Lower leg skin (tissue), 4 donors: ENCODE measurements at regions not wholly inside any gene's neighbourhood (a gene's known extent, or its start where the extent isn't known, plus 50 kb on each side); places are given as distances from the start of the nearest gene placed in this dataset.

Experiments used
- DNase-seq, 2 donors: peaks; one replicate each; pipeline ENCODE4 v3.0.0-alpha.2; 2019; ENCODE audit warnings: low spot score in 2 of 2
- H3K4me3 ChIP-seq: fragments of 200-600 bp; sonication (generic); 2 replicates; pipeline ENCODE4 v1.5.1; 2017; ENCODE audit warnings: mild to moderate bottlenecking, low read depth; ENCODE audit not compliant: poor library complexity, severe bottlenecking
- POLR2A ChIP-seq, 2 donors: fragments of 450-650 bp; IDR thresholded peaks; one replicate each; pipeline ENCODE4 v1.6.1; 2016 to 2017; ENCODE audit warnings: antibody characterized with exemption in 2 of 2, mild to moderate bottlenecking in 1 of 2, moderate library complexity in 1 of 2
- WGBS, 2 donors: methylation state at CpG; one replicate each; pipeline ENCODE4 v1.1.5; 2018; 5-methylcytosine and 5-hydroxymethylcytosine counted together
- intact Hi-C: fragments of 100-400 bp; cut with DNase I; formaldehyde crosslinking; loops from one replicate; pipeline ENCODE4 v1.15.0; 2023; ENCODE audit warnings: low total_unique reads
- TF ChIP-seq, protein P1 (sequence below), 3 donors: fragments of 450-650 bp; IDR thresholded peaks; one replicate each; pipeline ENCODE4 v1.5.1; 2016; ENCODE audit warnings: antibody characterized with exemption in 3 of 3, mild to moderate bottlenecking in 3 of 3, moderate library complexity in 2 of 3

DNA sequence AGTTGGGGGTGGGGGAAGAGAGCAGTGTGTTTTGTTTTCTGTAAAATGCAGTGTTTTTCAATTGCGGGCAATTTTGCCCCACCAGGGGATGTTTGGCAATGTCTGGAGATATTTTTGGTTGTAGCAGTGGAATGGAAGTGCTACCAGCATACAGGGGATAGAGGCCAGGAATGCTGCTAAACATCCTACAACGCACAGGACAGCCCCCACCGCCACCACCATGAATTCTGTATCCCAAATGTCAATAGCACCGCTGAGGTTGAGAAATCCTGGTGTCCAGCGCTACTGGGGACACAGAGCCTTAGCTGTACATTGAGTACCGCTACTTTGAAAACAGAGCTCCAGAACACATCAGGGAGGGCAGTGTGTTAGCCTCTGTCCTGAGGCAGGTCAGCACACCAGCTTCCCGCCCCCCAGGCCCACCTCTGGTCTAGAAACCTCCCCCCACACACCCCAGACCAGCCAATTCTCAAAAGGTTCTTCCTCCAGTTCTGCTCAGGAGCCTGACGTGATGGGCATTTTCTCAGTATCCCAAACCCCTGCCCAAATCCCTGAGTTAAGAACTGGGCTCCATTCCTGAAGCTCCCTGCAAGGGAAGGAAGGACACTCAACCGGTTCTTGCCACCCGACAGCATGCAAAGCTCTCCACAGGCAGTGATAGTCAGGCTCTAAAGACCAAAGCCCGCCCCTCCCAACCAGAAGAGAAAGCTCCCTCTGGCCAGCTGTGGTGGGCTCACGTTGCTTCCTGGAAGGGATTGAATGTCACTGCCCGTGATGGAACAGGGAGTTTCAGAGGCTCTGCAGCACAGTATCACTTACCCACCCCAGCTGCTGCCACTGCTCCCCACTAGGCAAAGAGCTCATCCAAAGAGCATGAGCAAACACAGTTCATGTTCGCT is 321.5 kb upstream of the JARID2 start:
- TF ChIP-seq, protein P1, sequence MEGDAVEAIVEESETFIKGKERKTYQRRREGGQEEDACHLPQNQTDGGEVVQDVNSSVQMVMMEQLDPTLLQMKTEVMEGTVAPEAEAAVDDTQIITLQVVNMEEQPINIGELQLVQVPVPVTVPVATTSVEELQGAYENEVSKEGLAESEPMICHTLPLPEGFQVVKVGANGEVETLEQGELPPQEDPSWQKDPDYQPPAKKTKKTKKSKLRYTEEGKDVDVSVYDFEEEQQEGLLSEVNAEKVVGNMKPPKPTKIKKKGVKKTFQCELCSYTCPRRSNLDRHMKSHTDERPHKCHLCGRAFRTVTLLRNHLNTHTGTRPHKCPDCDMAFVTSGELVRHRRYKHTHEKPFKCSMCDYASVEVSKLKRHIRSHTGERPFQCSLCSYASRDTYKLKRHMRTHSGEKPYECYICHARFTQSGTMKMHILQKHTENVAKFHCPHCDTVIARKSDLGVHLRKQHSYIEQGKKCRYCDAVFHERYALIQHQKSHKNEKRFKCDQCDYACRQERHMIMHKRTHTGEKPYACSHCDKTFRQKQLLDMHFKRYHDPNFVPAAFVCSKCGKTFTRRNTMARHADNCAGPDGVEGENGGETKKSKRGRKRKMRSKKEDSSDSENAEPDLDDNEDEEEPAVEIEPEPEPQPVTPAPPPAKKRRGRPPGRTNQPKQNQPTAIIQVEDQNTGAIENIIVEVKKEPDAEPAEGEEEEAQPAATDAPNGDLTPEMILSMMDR (IDR thresholded peaks at IDR 0.05) = no peak
- no peak for TF ChIP-seq POLR2A (IDR thresholded peaks at IDR 0.05)
- H3K4me3 ChIP-seq = no peak overlapping the region
- intact Hi-C loops = no loop called here
- 77 to 81% methylated on average over 13 to 14 of the region's 14 CpGs for WGBS, 2 donors
- no peak for DNase-seq

DNA sequence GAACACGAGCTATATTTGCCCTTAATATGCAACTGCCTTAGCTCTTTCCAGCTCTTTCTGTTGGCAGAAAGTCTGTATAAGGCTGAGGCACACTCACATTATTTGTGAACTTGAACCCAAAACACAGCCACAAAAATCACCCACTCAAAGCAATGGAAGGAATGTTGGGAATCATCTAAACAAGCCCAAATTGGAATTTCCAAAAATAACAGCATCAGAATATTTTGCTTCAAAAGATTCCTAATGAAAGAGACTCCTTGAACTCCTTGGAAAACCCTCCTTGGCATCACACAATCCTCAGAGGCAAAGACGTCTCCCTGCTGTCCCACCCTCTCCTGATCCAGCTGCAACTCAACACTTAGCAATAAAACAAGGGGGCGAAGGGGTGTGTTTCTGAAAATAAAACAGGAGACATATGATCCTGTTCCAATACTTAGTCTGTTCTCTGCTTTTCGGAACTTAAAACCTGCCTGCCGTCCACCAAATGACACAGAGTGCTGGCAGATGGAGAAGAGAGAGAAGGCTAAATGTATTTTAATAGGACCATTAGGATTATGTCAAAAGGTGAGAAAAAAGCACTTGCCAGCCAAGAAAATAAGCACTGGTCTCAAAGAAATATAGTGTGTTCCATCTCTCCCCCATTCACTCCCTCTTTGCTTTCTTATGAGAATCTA is 320.7 kb upstream of the JARID2 start:
- intact Hi-C loops = no loop called here
- DNase-seq = no peak
- no peak overlapping the region for H3K4me3 ChIP-seq
- TF ChIP-seq, protein P1 (IDR thresholded peaks at IDR 0.05) = no peak
- no peak for TF ChIP-seq POLR2A (IDR thresholded peaks at IDR 0.05)
- WGBS, 2 donors = 55 to 56% methylated on average over 5 of the region's 5 CpGs

DNA sequence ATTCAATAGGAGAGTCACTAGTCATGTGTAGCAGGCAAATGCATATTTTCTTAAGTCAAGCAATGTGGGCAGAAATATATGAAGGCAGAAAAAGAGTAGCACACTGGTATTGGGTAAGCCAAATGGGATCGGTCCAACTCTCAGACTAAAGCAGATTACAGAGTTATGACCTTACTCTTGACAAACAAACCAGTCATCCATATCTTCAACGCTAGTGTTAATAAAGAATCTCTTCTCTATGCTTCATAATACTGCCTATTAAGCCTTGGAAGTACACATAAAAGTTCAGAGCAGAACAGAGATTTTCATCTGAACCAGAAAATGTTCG is 320.2 kb upstream of the JARID2 start:
- TF ChIP-seq, protein P1 (IDR thresholded peaks at IDR 0.05) = no peak
- TF ChIP-seq POLR2A (IDR thresholded peaks at IDR 0.05) = no peak
- 69 to 72% methylated on average over 3 of the region's 3 CpGs for WGBS, 2 donors
- H3K4me3 ChIP-seq = no peak overlapping the region
- intact Hi-C loops = no loop called here
- DNase-seq = no peak

DNA sequence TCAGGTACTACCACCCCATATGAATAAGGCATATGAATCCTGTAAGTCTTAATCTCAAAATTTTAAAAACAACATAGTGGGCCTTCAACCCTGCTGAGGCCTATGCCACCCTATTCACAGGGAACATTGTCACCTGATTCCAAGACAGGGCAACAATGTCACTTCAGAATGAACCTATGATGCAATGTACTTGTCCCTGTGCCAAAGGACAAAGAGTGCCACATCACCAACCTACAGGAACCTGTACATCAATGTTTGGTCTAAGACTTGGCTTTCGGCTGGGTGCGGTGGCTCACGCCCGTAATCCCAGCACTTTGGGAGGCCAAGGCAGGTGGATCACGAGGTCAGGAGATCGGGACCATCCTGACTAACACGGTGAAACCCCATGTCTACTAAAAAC is 318.5 kb upstream of the JARID2 start:
- WGBS, 2 donors = 85 to 97% methylated on average over 7 of the region's 7 CpGs
- H3K4me3 ChIP-seq = no peak overlapping the region
- TF ChIP-seq, protein P1 (IDR thresholded peaks at IDR 0.05) = no peak
- no peak for TF ChIP-seq POLR2A (IDR thresholded peaks at IDR 0.05)
- intact Hi-C loops = no loop called here
- DNase-seq = peak in 1 of 2 donors; percentile 67

DNA sequence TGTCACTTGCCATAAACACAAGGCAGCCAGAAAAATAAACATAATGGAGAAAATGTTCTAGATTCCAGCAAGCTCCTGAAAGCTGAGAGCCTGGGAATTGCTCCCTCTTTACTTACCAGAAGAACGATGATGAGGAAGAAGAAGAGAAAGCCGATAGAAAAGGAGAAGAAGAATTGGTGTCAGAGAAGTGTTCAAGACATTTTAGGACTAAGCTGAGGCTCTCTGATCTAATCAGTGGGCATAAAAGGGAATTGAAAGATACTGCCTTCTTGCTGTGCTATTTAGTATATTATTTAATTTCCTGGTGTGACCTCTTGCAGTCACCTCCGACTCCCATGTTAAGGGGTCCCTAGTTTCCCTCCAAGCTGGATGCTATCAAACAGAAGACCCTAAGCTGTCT is 316.6 kb upstream of the JARID2 start:
- DNase-seq = no peak
- no peak for TF ChIP-seq POLR2A (IDR thresholded peaks at IDR 0.05)
- TF ChIP-seq, protein P1 (IDR thresholded peaks at IDR 0.05) = no peak
- 74 to 79% methylated on average over 3 of the region's 3 CpGs for WGBS, 2 donors
- no peak overlapping the region for H3K4me3 ChIP-seq
- intact Hi-C loops = no loop called here
